Sigmoid colon (tissue), 3 donors: ENCODE measurements at regions not wholly inside any gene's neighbourhood (a gene's known extent, or its start where the extent isn't known, plus 50 kb on each side); places are given as distances from the start of the nearest gene placed in this dataset.

ENCODE experiments used
- CTCF ChIP-seq, 4 experiments: fragments of 450-650 bp in 3 of 4; fragments of 200-600 bp in 1 of 4; IDR thresholded peaks; one replicate each; pipeline ENCODE4 v1.5.1; 2016 to 2019; ENCODE audit warnings: antibody characterized with exemption in 4 of 4, mild to moderate bottlenecking in 3 of 4, moderate library complexity in 2 of 4
- POLR2A ChIP-seq, 2 donors: fragments of 450-650 bp; IDR thresholded peaks; one replicate each; pipeline ENCODE4 v1.6.1; 2016; ENCODE audit warnings: antibody characterized with exemption in 2 of 2, mild to moderate bottlenecking in 2 of 2, moderate library complexity in 2 of 2

- TF ChIP-seq CTCF (IDR thresholded peaks at IDR 0.05) (no peak), POLR2A (IDR thresholded peaks at IDR 0.05) (no peak)
Measured at GRCh38 chr6:148221196-148221979, 121.2 kb upstream of the SASH1 start.
